BJ (cell line): ENCODE measurements at regions not wholly inside any gene's neighbourhood (a gene's known extent, or its start where the extent isn't known, plus 50 kb on each side); places are given as distances from the start of the nearest gene placed in this dataset.

Experiments used
- CTCF ChIA-PET: fragments of 350-600 bp; formaldehyde crosslinking; extraction: SDS; loops from one replicate; lab custom pipeline; 2021; ENCODE audit warnings: antibody characterized with exemption, inconsistent platforms; lab: Yijun Ruan, JAX
- POLR2A ChIA-PET: fragments of 300-600 bp; sonication (Branson Sonifier 250); formaldehyde crosslinking; extraction: SDS; loops from one replicate; lab custom pipeline; 2021; ENCODE audit warnings: antibody characterized with exemption; lab: Charles Lee
- DNase-seq: peaks from one replicate; pipeline ENCODE4 v3.0.0-alpha.2; 2011; ENCODE audit warnings: low read depth
- H3K27me3 ChIP-seq: 2 replicates; pipeline ENCODE4 v1.6.0; 2011; ENCODE audit warnings: low read length; ENCODE audit not compliant: control insufficient read depth, insufficient read depth
- H3K36me3 ChIP-seq: 2 replicates; pipeline ENCODE4 v1.5.1; 2011; ENCODE audit warnings: low read length; ENCODE audit not compliant: control insufficient read depth, insufficient read depth
- H3K4me3 ChIP-seq: 2 replicates; pipeline ENCODE4 v1.5.1; 2011; ENCODE audit warnings: low read depth, mild to moderate bottlenecking, control low read depth, low read length
- CTCF ChIP-seq: IDR thresholded peaks from 2 replicates; pipeline ENCODE4 v1.5.1; 2011; ENCODE audit warnings: low read depth, mild to moderate bottlenecking, control low read depth, inconsistent platforms, low read length, moderate library complexity; ENCODE audit not compliant: insufficient read depth

DNA sequence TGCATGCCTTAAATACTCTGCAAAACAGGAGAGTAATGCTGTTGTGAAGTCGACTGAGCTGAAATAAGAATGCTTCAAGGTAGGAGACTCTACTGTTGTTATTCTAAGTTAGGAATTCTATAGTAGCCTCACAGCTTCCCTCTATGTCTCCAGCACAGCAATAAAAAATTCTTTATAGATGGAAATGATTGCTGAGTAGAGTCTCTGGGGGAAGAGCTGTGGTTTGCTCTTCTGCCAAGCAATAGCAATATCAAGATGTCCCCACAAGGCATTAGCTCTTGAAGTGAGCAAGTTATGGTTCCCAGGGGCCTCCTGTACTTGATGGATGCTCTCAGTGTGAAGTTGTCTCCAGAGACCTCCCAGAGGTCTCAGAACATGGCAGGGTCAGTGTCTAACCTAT lies 880.6 kb upstream of the FRG1 start:
- CTCF ChIA-PET, result interaction anchor here (1.2 kb wide), 1 partner anchor 9 kb away, joined by 3 read pairs; no protein-coding TSS in a partner anchor
- no peak for TF ChIP-seq CTCF
- no peak for DNase-seq
- Histone ChIP-seq H3K27me3 (no peaks in the 10 kb centered on the region), H3K36me3 (no peaks in the 10 kb centered on the region), H3K4me3 (no peak overlapping the region)
- POLR2A ChIA-PET, result no interaction called here

GRCh38 chr4:189062047-189062820 lies 878.4 kb upstream of the FRG1 start:
- H3K27me3 ChIP-seq, result no peaks in the 10 kb centered on the region
- no peak overlapping the region for H3K4me3 ChIP-seq
- no peak for DNase-seq
- POLR2A ChIA-PET, result no interaction called here
- TF ChIP-seq CTCF, result no peak
- CTCF ChIA-PET, result no interaction called here
- no peaks in the 10 kb centered on the region for H3K36me3 ChIP-seq

DNA sequence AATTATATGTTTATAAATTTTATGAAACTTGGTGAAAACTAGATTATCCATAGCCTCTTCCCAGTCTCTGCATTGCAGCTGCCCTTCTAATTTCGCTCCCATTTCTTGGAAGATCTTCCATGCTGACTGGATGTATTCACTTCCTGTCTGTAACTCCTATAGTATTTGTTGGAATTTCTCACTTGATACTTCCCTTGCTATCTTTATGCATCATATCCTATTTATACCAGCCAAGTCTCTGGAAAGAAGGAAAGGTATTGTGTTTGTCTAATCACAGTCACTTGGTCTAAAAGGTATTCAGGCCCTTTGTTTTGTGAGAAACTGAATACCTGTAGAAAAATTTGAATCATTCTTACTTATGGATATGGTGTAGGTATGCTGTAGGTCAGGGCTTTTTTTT lies 870.9 kb upstream of the FRG1 start:
- no peak for DNase-seq
- Histone ChIP-seq H3K4me3 (no peak overlapping the region), H3K36me3 (no peaks in the 10 kb centered on the region), H3K27me3 (no peaks in the 10 kb centered on the region)
- CTCF ChIA-PET, result no interaction called here
- POLR2A ChIA-PET, result no interaction called here
- TF ChIP-seq CTCF, result no peak

DNA sequence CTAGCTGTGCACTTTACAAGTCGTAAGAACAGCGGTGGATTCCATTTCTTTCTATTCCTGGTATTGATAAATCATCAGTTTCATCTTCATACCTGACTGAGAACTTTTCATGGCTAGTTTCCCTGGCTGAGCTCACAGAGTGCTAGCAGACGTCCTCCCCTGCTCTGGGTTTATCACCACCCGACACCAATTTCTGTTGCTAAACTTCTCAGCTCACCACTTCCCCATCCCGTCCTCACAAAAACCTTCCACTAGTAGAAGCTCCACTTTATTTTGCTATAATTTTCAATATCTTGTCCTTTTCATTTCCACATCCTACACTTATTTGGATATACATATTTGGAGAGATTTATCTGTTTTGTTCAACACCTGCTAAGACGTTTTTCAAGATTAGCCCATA lies 869.4 kb upstream of the FRG1 start:
- TF ChIP-seq CTCF, result no peak
- no peak for DNase-seq
- Histone ChIP-seq H3K36me3 (no peaks in the 10 kb centered on the region), H3K4me3 (no peak overlapping the region), H3K27me3 (no peaks in the 10 kb centered on the region)
- CTCF ChIA-PET, result interaction anchor here (0.6 kb wide), 1 partner anchor 620 kb away, joined by 3 read pairs; no protein-coding TSS in a partner anchor
- POLR2A ChIA-PET, result no interaction called here

DNA sequence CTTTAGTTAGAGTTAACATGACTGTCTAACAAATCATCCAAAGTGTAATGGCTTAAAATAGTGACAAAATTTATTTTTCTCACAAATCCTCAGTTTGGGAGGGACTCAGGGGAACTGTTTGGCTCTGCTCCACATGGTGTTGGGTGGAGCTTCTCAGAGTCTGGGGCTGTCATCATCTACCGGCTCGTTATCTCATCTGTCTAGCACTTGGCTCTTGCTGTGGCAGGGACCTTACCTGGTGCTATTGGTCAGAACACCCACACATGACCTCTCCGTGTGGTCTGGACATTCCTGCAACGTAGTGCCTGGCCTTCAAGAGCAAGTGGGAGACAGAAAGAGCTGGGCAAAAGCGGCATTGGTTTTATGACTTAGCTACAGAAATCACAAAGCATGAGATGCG lies 866.9 kb upstream of the FRG1 start:
- Histone ChIP-seq H3K27me3 (no peaks in the 10 kb centered on the region), H3K4me3 (no peak overlapping the region), H3K36me3 (no peaks in the 10 kb centered on the region)
- TF ChIP-seq CTCF, result no peak
- DNase-seq, result no peak
- POLR2A ChIA-PET, result no interaction called here
- CTCF ChIA-PET, result interaction anchor here (0.9 kb wide), 1 partner anchor 15 kb away, joined by 3 read pairs; no protein-coding TSS in a partner anchor
